ENCODE measurements at regions not wholly inside any gene's neighbourhood (a gene's known extent, or its start where the extent isn't known, plus 50 kb on each side); places are given as distances from the start of the nearest gene placed in this dataset.
"Not testable (repeated sequence)": the region's sequence is repeated elsewhere in the genome, so short reads cannot be mapped to it uniquely, and the experiment has no call there.

DNA sequence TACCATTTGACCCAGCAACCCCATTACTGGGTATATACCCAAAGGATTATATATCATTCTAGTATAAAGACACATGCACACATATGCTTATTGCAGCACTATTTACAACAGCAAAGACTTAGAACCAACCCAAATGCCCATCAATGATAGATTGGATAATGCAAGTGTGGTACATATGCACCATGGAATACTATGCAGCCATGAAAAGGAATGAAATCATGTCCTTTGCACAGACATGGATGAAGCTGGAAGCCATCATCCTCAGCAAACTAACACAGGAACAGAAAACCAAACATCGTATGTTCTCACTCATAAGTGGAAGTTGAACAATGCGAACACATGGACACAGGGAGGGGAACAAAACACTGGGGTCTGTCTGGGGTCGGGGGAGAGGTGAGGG lies 50.6 kb upstream of the GPR39 start:
- H3K27ac Mint-ChIP-seq; H3K27me3 Mint-ChIP-seq (ENCODE audit: low read depth in 3 of 3); DNase-seq; H3K4me1 Mint-ChIP-seq; H3K36me3 Mint-ChIP-seq; H3K4me3 Mint-ChIP-seq: not testable (repeated sequence)
- H3K9me3 Mint-ChIP-seq = peaks cover 5 to 29% (median 13%) of the 10 kb centered on the region in 6 donors

DNA sequence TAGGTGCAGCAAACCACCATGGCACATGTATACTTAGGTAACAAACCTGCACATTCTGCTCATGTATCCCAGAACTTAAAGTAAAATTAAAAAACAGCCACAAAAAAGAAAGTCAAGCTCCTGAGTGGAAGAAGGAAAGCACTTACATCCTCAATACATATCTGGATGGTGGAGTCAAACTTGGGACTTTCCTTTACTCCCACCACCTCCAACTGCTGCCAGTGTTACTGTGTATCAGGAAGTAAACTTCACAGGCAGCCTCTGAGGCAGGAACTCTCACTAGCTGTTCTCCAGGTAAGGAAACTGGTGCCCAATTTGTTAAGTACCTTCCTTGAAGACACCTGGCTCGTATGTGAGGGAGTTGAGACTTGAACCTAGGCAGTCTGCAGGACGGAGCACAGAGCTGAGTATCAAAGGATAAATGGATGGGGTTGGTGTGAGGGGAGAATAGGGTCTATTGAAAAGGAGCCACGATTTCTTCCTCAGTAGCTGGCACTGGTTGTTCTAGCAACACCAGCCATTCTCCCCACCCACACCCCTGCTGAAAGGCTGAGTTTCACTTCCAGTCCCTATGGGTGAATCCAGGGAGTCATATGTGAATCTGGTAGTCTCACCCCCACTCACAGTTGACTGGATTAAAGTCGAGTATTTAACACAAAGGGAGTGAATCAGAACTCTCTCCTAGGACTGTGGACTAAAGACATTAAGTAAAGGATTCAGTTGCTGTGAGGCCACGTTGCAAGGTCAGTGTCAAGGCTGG lies 50.0 kb upstream of the GPR39 start:
- Mint-ChIP-seq H3K4me1 (no peaks in the 10 kb centered on the region), H3K27me3 (ENCODE audit: low read depth in 3 of 3) (peaks cover 0 to 3% (median 0%) of the 10 kb centered on the region in 3 donors), H3K4me3 (no peak overlapping the region), H3K9me3 (peaks cover 5 to 32% (median 13%) of the 10 kb centered on the region in 6 donors), H3K36me3 (no peaks in the 10 kb centered on the region), H3K27ac (no peak overlapping the region)
- DNase-seq = no peak
